Smooth muscle cell (in vitro differentiated cells): ENCODE measurements at regions not wholly inside any gene's neighbourhood (a gene's known extent, or its start where the extent isn't known, plus 50 kb on each side); places are given as distances from the start of the nearest gene placed in this dataset.

Experiments used
- DNase-seq: peaks from one replicate; lab custom pipeline; 2025; ENCODE audit not compliant: unreplicated experiment; lab: John Stamatoyannopoulos, UW
- H2AFZ ChIP-seq: fragments of 200-600 bp; sonication (generic); 2 replicates; pipeline ENCODE4 v1.6.0; 2016; ENCODE audit warnings: antibody characterized with exemption, low read depth, mild to moderate bottlenecking
- H3F3A ChIP-seq: fragments of 200-600 bp; sonication (generic); 2 replicates; pipeline ENCODE4 v1.6.0; 2017; ENCODE audit warnings: antibody characterized with exemption, low read depth
- H3K27ac ChIP-seq: fragments of 200-600 bp; sonication (generic); 2 replicates; pipeline ENCODE4 v1.5.1; 2016; ENCODE audit warnings: low read depth, mild to moderate bottlenecking
- H3K27me3 ChIP-seq: fragments of 200-600 bp; sonication (generic); 2 replicates; pipeline ENCODE4 v1.6.1; 2016; ENCODE audit warnings: low read depth, mild to moderate bottlenecking
- H3K36me3 ChIP-seq: fragments of 200-600 bp; sonication (generic); 2 replicates; pipeline ENCODE4 v1.5.1; 2016; ENCODE audit warnings: low read depth
- H3K4me1 ChIP-seq: fragments of 200-600 bp; sonication (generic); 2 replicates; pipeline ENCODE4 v1.5.1; 2016; ENCODE audit warnings: low read depth
- H3K4me2 ChIP-seq: fragments of 200-600 bp; sonication (generic); 2 replicates; pipeline ENCODE4 v1.6.0; 2016; ENCODE audit warnings: mild to moderate bottlenecking
- H3K4me3 ChIP-seq: fragments of 200-600 bp; sonication (generic); 2 replicates; pipeline ENCODE4 v1.5.1; 2016; ENCODE audit warnings: mild to moderate bottlenecking
- H3K79me2 ChIP-seq: fragments of 200-600 bp; sonication (generic); 2 replicates; pipeline ENCODE4 v1.6.0; 2016; ENCODE audit warnings: low read depth, mild to moderate bottlenecking
- H3K9ac ChIP-seq: fragments of 200-600 bp; sonication (generic); 2 replicates; pipeline ENCODE4 v1.6.0; 2016; ENCODE audit warnings: low read depth
- H3K9me3 ChIP-seq: fragments of 200-600 bp; sonication (generic); replicated peaks from 2 replicates; pipeline ENCODE4 v1.5.1; 2016; ENCODE audit warnings: low read depth
- H4K20me1 ChIP-seq: fragments of 200-600 bp; sonication (generic); 2 replicates; pipeline ENCODE4 v1.6.0; 2016; ENCODE audit warnings: low read depth
- CTCF ChIP-seq: fragments of 200-600 bp; sonication (generic); IDR thresholded peaks from 2 replicates; pipeline ENCODE4 v1.5.1; 2017; ENCODE audit warnings: borderline replicate concordance, mild to moderate bottlenecking, antibody characterized with exemption; ENCODE audit not compliant: insufficient read depth, poor library complexity, severe bottlenecking
- WGBS: methylation state at CpG from one replicate; pipeline ENCODE4 v1.1.7; 2016; ENCODE audit warnings: low lambda C conversion rate; 5-methylcytosine and 5-hydroxymethylcytosine counted together

DNA sequence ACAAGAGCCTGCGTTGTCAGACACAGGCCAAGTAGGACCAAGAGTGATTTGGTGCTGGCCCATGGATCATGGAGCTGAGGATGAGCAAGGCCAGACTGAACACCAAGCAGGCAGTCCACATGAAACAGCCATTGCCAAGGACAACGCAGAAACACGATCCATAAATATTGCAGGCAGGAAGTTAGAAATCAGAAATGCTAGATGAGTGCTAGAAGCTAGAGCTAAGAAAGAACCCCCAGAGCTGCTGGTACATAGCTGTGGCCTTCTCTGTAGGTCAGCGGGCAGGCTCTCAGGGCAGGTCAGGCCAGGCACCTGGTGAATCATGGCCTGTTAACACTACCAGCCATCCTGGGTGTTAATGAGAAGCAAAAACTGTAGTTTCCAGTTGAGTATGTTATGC is 119.7 kb downstream of the ALDH8A1 start:
- no peak for DNase-seq

DNA sequence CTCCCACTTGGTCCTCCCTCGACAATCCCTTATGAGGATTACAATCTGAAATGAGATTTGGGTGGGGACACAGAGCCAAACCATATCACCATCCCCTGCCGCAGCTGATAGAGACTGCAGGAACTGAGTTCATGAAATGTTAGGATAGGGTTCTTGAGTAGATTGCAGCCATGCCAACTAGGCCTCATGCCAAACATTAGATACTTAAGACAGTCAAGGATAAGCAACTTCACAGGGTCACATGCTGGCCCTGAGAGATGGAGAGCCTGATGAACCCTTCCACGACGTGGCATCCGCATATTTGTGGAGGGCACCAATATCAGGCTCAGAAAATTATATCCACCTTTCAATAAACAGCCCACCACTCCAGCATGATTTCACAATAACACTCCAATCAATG is 121.3 kb downstream of the ALDH8A1 start:
- H3K4me1 ChIP-seq: no peaks in the 10 kb centered on the region
- H3K4me2 ChIP-seq: no peak overlapping the region
- H3K79me2 ChIP-seq: no peaks in the 10 kb centered on the region
- H3K27ac ChIP-seq: no peak overlapping the region
- no peaks in the 10 kb centered on the region for H4K20me1 ChIP-seq
- no peaks in the 10 kb centered on the region for H3K9me3 ChIP-seq
- no peak overlapping the region for H2AFZ ChIP-seq
- no peak for DNase-seq
- no peak overlapping the region for H3K9ac ChIP-seq
- no peak overlapping the region for H3K4me3 ChIP-seq
- H3F3A ChIP-seq: no peaks in the 10 kb centered on the region
- WGBS: 94% methylated on average over 5 of the region's 5 CpGs
- no peak for TF ChIP-seq CTCF
- H3K27me3 ChIP-seq: no peaks in the 10 kb centered on the region
- no peaks in the 10 kb centered on the region for H3K36me3 ChIP-seq

More for the DNA sequence above, 119.7 kb downstream of the ALDH8A1 start:
- no peak overlapping the region for H3K27ac ChIP-seq
- H3K4me1 ChIP-seq: no peaks in the 10 kb centered on the region
- 96% methylated on average over 4 of the region's 4 CpGs for WGBS
- no peak overlapping the region for H2AFZ ChIP-seq
- H4K20me1 ChIP-seq: no peaks in the 10 kb centered on the region
- TF ChIP-seq CTCF: no peak
- no peak overlapping the region for H3K9ac ChIP-seq
- no peaks in the 10 kb centered on the region for H3K9me3 ChIP-seq
- H3K27me3 ChIP-seq: no peaks in the 10 kb centered on the region
- H3K4me3 ChIP-seq: no peak overlapping the region
- H3K36me3 ChIP-seq: no peaks in the 10 kb centered on the region
- no peak overlapping the region for H3K4me2 ChIP-seq
- H3K79me2 ChIP-seq: no peaks in the 10 kb centered on the region
- H3F3A ChIP-seq: no peaks in the 10 kb centered on the region

DNA sequence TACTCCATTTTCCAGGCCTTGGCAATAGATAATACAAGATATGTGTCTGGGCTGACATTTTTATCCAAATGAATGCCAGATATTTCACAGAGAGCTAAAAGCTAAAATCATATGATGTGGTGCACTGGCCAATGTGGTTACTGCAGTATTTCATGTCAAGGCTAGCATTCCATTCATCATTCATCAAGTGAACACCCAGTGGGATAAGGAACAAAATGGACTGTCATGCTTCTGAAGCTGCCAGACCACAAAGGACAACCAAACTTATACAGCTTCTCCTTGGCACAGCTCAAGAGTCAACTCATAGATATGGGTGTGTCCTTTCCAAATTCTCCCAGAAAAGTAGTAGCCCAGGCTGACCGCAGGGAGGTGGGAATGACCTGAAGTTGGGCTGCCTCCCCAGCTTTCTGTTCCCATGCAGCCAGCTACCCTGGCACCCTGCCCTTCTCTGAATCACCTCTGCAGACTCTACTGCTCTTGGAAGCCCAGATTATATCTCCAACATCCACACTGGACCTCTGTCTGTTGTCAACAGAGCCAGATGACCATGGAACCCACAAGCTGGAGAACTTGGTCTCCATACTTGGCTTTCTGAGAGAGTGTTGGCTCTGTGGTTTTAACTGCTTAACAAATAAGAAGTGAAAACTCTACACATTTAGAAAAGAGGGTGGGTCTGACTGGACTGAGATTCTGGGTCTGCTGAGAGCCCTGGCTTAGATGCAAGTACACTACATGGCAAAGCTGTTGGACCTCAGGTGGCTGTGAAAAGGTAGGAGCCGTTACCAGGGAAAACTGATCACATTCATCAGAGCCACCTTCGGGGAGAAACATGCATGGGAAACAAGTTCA is 122.8 kb downstream of the ALDH8A1 start:
- no peak overlapping the region for H3K4me2 ChIP-seq
- WGBS: 99% methylated on average over 3 of the region's 3 CpGs

More for the DNA sequence above, 122.8 kb downstream of the ALDH8A1 start:
- no peak for TF ChIP-seq CTCF
- no peak overlapping the region for H3K4me3 ChIP-seq
- H4K20me1 ChIP-seq: no peaks in the 10 kb centered on the region
- no peaks in the 10 kb centered on the region for H3K36me3 ChIP-seq
- DNase-seq: no peak
- H3K27ac ChIP-seq: no peak overlapping the region
- no peak overlapping the region for H3K9ac ChIP-seq
- no peaks in the 10 kb centered on the region for H3K27me3 ChIP-seq
- no peaks in the 10 kb centered on the region for H3F3A ChIP-seq
- H3K9me3 ChIP-seq: no peaks in the 10 kb centered on the region
- H3K4me1 ChIP-seq: no peaks in the 10 kb centered on the region
- H3K79me2 ChIP-seq: no peaks in the 10 kb centered on the region
- no peak overlapping the region for H2AFZ ChIP-seq
